ENCODE measurements at regions not wholly inside any gene's neighbourhood (a gene's known extent, or its start where the extent isn't known, plus 50 kb on each side); places are given as distances from the start of the nearest gene placed in this dataset.

- no peak for TF ChIP-seq CTCF (IDR thresholded peaks at IDR 0.05; ENCODE audit: poor library complexity)
- TF ChIP-seq EZH2 (IDR thresholded peaks at IDR 0.05; ENCODE audit: borderline replicate concordance), result no peak
Measured at GRCh38 chr12:94815450-94815849, 165.1 kb upstream of the TMCC3 start.

Data from hepatocyte (in vitro differentiated cells).